HuH-7.5 (cell line): ENCODE measurements at regions not wholly inside any gene's neighbourhood (a gene's known extent, or its start where the extent isn't known, plus 50 kb on each side); places are given as distances from the start of the nearest gene placed in this dataset.

Experiments
- DNase-seq: peaks from one replicate; pipeline ENCODE4 v3.0.0; 2011; ENCODE audit warnings: low spot score

GRCh38 chr10:52609071-52609470 lies 163.5 kb downstream of the MBL2 start:
- DNase-seq, result no peak

- DNase-seq, result no peak
These were observed 162.9 kb downstream of the MBL2 start for GRCh38 chr10:52609626-52610240.

GRCh38 chr10:52615331-52615730 lies 157.3 kb downstream of the MBL2 start:
- DNase-seq, result no peak

GRCh38 chr10:52615756-52616394 lies 156.7 kb downstream of the MBL2 start:
- no peak for DNase-seq

- no peak for DNase-seq
These were observed 156.2 kb downstream of the MBL2 start for GRCh38 chr10:52616395-52616764.

- DNase-seq, result no peak
These were observed 155.2 kb downstream of the MBL2 start for GRCh38 chr10:52617346-52617745.

- no peak for DNase-seq
These were observed 153.5 kb downstream of the MBL2 start for GRCh38 chr10:52619052-52619451.

- DNase-seq, result no peak
These were observed 150.9 kb downstream of the MBL2 start for GRCh38 chr10:52621635-52622079.

GRCh38 chr10:52623761-52624160 lies 148.8 kb downstream of the MBL2 start:
- DNase-seq, result no peak

- no peak for DNase-seq
These were observed 145.3 kb downstream of the MBL2 start for GRCh38 chr10:52627279-52627678.

GRCh38 chr10:52631146-52631545 lies 141.4 kb downstream of the MBL2 start:
- DNase-seq, result no peak

GRCh38 chr10:52631648-52632047 lies 140.9 kb downstream of the MBL2 start:
- DNase-seq, result no peak

- DNase-seq, result no peak
These were observed 140.0 kb downstream of the MBL2 start for GRCh38 chr10:52632591-52632990.

- no peak for DNase-seq
These were observed 139.3 kb downstream of the MBL2 start for GRCh38 chr10:52633266-52633665.

GRCh38 chr10:52635651-52636050 lies 136.9 kb downstream of the MBL2 start:
- no peak for DNase-seq

- DNase-seq, result no peak
These were observed 135.7 kb downstream of the MBL2 start for GRCh38 chr10:52636874-52637273.

- DNase-seq, result no peak
These were observed 135.0 kb downstream of the MBL2 start for GRCh38 chr10:52637592-52637991.

GRCh38 chr10:52639652-52640051 lies 132.9 kb downstream of the MBL2 start:
- DNase-seq, result no peak

- no peak for DNase-seq
These were observed 130.4 kb downstream of the MBL2 start for GRCh38 chr10:52642208-52642607.

- no peak for DNase-seq
These were observed 128.0 kb downstream of the MBL2 start for GRCh38 chr10:52644373-52645186.

- DNase-seq, result no peak
These were observed 127.3 kb downstream of the MBL2 start for GRCh38 chr10:52645187-52645758.

GRCh38 chr10:52649511-52649910 lies 123.1 kb downstream of the MBL2 start:
- no peak for DNase-seq

GRCh38 chr10:52650873-52651272 lies 121.7 kb downstream of the MBL2 start:
- no peak for DNase-seq
